HG03520 (cell line): ENCODE measurements at regions not wholly inside any gene's neighbourhood (a gene's known extent, or its start where the extent isn't known, plus 50 kb on each side); places are given as distances from the start of the nearest gene placed in this dataset.
"Not testable (repeated sequence)": the region's sequence is repeated elsewhere in the genome, so short reads cannot be mapped to it uniquely, and the experiment has no call there.

Experiments used
- ATAC-seq: cut with Tn5 transposase; IDR thresholded peaks from one replicate; pipeline ENCODE4 v1.9.1; 2021; ENCODE audit warnings: mild to moderate bottlenecking, moderate library complexity; ENCODE audit not compliant: unreplicated experiment

DNA sequence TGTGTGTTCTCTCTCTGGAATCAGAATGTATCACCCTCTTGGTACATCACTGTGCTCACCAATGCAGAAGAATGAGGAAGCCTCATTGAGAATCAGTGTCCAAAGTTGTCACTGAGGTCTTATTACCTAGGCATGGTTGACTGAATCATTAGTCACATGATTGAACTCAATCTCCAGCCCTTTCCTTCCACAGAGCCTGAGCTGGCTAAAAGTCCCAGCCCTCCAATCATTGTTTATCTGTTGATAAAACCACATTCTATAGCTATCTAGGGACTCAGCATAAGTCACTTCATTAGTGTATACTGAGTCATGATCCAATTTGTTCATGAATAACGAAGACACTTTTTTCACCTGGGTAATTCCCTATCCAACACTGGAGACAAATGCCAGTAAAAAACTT lies 396.8 kb downstream of the TRAM1L1 start:
- ATAC-seq, result no peak

DNA sequence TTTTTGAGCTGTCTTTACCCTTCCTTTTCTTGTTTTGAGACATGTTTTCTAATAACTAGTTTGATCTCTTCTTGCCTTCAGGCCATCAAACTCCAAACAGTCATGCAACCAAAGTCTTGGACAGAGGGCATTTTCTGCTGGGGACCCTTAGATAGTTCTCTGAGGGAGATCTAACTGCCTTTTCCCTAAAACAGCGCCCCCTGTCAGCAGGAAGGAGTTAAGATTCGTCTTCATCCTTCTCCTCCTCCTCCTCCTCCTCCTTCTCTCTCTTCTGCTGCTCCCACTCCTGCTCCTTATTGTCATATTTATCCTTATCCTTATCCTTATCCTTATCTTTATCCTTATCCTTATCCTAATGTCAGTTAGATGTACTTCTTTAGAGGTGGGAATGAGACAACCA lies 417.2 kb downstream of the TRAM1L1 start:
- no peak for ATAC-seq

DNA sequence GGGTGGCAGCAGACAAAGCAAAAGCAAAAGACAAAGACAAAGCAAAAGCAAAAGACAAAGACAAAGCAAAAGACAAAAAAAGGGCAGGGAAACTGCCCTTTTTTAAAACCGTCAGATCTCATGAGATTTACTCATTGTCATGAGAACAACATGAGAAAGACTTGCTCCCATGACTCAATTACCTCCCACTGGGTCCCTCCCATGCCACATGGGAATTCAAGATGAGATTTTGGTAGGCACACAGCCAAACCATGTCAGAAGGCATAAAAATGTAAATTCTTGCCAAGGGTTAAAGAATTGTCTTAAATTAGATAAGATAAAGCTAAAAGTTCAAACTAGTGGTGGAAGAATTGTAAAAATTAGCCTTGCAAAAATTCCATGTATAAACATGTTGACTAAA lies 419.7 kb downstream of the TRAM1L1 start:
- ATAC-seq, result no peak

DNA sequence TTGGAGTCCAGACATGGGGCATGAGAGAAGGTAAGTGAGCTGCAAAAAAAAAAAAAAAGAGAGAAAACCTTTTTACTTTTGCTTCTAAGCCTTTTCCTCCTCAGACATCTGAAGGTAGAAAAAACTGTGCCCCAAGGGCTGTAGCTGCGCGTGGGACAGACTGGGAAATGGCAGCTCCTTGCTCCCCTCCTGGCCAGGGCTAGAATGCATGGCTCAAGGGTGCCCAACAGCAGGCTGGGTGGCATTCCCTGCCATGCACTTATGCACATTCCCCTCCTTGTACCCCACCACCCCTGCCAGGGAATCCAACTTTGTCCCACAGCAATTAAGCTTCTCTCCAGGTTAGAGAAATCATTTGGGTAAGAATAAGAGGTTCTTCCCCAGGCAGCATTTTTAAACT lies 421.2 kb downstream of the TRAM1L1 start:
- no peak for ATAC-seq

DNA sequence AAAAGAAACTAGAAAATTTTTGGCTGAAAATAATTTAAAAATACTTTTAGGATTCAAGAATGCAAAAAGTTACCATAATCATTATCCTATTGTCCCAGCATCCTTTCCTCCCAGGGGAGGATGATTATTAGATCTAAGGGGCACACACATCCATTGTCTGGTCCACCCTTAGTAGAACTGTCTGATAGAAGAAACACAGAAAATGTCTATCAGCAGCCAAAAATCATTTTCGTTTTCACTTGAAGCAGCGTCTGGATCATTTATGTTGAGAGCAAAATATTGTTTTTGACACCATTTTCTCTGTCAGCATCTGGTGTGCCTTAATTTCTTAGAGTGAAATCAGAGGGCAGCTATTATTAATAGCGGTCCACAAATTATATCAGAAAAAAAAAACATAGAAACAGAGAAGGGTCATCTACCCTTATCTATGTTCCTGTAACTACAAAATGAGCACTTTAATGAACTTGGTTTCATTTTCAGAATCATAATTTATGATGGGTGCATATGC lies 446.3 kb downstream of the TRAM1L1 start:
- no peak for ATAC-seq

DNA sequence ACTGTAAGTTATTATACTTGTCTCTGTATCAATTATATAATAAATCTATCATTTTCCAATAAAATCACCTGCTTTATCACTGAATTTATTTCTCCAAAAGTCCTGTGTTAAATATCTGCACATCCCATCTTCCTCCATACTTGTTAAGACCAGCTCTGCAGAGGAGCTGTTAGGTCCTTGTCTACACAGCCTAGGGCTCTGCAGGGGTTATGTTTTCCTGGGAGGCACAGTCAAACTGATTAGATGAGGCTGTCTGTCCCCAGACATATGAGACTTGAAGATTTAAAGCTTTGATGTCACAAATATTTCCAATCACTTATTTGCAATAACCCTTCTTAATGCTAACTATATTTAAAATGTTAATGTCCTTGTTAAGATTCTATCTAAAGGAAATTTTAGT lies 446.8 kb downstream of the TRAM1L1 start:
- ATAC-seq, result no peak

DNA sequence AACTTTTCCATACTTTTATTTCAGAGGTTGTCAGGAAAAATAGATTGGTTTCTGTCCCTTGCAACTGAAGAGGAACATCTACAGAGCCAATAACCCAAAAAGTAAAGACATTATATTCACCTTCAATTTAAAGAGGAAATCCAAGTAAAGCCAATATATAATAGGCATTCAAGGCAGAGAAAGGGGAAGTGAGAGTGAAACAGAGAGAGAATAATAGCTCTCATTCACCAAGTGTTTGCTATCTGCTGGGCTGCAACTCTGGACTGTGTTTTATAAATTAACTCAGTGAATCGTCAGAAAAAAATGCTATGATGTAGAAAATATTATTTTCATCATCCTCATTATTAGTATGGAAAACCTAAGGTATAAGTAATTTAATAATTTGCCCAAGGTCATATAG lies 448.5 kb downstream of the TRAM1L1 start:
- peak; percentile 97 for ATAC-seq

DNA sequence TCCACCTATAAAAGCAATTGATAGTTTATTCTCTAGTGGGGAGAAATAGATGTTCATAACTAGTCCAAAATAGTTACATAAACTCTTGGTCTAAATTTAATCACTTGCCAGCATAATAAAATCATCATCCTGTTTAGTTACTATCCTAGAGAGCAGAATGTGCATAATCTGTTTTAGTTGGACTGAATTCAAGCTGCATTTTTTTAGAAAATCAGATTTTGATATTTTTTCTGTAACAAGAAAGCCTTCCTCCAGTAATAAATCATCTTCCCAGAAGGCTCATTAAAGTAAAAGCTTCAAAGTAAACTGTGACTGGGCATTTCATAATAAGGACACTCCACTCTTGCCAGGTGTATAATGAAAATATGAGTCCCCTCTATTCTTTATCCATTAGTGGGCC lies 453.1 kb downstream of the TRAM1L1 start:
- no peak for ATAC-seq

DNA sequence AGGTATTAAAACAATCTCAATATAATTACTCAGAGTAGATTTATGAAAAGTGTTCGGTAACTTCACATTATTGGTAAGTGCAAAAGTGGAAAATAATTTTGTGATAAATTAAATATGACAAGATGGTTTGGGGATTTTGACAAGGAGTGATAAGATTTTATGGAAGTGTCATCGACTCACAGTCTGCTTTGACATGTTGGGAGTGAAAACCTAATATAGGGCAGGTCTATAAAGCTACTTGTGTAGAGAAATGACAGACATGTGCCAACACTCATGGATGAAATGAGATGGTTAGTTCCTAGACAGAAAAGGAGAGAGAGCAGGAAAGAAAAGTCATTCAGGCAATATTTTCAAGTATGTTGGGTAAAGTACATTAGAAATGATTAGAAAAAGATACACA lies 456.8 kb downstream of the TRAM1L1 start:
- ATAC-seq, result no peak

DNA sequence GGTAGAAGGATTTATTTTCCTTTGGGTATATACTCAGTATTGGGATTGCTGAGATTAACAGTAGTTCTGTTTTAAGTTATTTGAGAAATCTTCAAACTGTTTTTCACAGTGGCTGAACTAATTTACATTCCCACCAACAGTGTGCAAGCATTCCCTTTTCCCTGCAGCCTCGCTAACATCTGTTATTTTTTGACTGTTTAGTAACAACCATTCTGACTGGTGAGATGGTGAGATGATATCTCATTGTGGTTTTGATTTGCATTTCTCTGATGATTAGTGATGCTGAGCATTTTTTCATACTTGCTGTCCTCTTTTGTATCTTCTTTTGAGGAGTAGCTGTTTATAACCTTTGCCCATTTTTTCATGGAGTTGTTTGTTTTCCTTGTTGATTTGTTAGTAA lies 457.8 kb downstream of the TRAM1L1 start:
- ATAC-seq, result no peak

DNA sequence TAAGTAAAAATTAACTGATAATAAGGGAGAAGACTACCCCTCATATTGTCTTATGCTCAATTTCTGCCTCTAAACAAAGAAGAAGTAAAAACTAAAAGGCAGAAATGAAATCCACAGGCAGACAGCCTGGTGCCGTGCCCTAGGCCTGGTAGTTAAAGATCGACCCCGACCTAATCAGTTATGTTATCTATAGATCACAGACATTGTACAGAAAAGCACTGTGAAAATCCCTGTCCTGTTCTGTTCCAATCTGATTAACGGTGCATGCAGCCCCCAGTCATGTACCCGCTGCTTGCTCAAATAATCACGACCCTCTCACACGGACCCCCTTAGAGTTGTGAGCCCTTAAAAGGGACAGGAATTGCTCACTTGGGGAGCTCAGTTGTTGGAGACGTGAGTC lies 465.9 kb downstream of the TRAM1L1 start:
- ATAC-seq, result not testable (repeated sequence)

DNA sequence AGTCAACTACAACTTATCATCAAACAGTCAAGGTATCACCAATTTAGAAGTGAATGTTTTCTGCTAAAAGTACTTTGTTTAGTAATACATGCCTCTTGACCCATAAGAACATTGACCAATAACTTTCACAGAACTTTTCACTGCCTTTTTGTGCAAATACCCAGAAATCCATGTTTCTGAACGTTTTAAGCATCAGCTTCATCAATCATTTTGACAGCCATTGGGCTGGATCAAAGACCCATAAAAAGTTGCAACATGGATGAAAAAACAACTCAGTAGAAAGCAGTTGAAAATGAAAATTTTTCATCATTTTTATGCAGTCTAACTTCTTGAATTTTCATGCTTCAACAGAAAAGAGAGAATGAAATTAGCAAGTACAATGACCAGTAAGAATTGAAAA lies 466.7 kb downstream of the TRAM1L1 start:
- no peak for ATAC-seq

DNA sequence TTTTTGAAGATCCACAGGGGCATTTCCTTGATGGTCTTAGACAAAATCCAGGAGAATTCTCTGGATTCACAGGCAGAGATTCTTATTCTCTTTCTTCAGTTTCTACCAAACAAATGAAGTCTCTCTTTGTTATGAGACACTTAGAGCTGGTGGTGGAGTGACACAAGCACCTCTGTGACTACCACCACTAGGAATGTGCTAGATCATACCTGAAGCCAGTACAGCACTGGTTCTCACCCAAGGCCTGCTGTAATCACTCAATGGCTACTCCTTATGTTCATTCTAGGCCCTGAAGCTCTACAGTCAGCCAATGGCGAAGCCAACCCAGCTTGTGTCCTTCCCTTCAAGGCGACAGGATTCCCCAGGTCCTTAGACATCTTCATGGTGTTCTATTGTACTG lies 482.3 kb downstream of the TRAM1L1 start:
- no peak for ATAC-seq

DNA sequence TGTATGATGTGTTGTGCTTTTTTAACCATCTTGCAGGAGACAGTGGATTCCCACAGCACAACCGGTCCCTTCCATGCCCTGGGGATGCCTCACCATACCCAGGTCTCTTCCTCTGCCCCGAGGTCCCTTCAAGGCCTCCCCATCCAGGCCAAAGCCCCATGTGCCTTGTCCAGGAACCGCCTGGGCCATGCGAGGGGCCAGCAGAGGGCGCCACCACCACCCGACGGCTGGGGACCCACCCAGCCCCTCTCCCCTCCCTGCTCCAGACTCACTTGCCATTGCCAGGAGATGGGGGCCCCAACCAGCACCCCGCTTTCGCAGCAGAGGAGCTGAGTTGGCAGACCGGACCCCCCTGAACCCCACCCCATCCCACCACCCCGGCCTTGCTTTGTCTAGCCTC lies 485.5 kb downstream of the TRAM1L1 start:
- no peak for ATAC-seq

DNA sequence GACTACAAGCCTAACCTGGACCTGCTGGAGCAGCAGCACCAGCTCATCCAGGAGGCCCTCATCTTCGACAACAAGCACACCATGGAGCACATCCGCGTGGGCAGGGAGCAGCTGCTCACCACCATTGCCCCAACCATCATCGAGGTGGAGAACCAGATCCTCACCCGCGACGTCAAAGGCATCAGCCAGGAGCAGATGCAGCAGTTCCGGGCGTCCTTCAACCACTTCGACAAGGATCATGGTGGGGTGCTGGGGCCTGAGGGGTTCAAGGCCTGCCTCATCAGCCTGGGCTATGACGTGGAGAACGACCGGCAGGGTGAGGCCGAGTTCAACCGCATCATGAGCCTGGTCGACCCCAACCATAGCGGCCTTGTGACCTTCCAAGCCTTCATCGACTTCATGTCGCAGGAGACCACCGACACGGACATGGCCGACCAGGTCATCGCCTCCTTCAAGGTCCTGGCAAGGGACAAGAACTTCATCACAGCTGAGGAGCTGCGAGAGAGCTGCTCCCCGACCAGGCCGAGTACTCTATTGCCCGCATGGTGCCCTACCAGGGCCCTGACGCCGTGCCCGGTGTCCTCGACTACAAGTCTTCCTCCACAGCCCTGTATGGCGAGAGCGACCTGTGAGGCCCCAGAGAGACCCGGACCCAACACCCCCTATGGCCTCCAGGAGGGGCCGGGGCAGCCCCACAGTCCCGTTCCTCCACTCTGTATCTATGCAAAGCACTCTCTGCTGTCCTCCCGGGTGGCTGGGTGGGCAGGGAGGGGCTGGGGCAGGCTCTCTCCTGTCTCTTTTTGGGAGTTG lies 486.2 kb downstream of the TRAM1L1 start:
- no peak for ATAC-seq

DNA sequence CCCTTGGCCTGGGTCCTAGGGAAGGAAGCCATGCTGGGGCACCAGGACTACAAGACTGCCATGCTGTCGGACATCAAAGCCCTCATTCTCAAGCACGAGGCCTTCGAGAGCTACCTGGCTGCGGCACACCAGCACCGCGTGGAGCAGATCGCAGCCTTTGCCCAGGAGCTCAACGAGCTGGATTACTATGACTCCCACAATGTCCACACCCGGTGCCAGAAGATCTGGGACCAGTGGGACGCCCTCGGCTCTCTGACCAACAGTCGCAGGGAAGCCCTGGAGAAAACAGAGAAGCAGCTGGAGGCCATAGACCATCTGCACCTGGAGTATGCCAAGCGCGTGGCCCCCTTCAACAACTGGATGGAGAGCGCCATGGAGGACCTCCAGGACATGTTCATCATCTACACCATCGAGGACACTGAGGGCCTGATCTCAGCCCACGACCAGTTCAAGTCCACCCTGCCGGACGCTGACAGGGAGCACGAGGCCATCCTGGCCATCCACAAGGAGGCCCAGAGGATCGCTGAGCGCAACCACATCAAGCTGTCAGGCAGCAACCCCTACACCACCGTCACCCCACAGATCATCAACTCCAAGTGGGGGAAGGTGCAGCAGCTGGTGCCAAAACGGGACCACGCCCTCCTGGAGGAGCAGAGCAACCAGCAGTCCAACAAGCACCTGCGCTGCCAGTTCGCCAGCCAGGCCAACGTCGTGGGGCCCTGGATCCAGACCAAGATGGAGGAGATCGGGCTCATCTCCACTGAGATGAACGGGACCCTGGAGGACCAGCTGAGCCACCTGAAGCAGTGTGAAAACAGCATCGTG lies 487.0 kb downstream of the TRAM1L1 start:
- no peak for ATAC-seq

DNA sequence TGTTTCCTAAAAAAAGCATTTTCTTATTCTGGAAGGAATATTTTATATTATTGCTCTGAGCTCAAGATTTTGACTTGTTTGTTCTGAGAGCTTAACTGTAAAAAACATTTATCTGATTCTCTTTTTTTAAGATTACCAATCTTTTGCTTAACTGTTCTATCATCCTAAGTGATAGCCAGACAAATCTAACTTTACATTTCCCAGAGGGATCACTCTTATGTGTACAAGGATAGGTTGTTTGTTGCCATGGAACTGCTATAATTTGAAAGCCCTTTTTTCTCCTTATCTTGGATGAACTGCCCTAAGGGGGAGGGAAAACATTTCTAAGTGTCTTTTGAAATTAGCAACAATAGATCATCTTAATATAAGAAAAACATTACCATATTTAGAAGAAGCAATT lies 494.7 kb downstream of the TRAM1L1 start:
- no peak for ATAC-seq

DNA sequence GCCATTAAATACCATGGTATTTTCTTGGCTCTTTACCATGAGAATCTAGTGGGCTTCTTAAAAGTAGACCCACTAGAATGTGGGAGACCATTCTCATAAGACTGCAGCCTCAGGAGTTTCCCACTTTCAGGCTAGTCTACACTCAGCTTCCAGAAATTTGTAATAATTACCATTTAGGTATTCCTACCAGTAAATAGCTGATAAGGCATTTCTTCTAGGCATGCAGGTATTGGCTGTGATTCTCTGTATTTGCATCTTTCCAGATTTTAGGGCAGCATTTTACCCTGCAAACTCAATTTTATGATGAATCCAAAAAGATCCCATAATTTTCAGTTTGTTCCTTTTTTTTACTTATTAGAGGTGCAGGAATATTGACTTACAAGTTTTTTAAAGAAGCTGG lies 496.6 kb downstream of the TRAM1L1 start:
- no peak for ATAC-seq

DNA sequence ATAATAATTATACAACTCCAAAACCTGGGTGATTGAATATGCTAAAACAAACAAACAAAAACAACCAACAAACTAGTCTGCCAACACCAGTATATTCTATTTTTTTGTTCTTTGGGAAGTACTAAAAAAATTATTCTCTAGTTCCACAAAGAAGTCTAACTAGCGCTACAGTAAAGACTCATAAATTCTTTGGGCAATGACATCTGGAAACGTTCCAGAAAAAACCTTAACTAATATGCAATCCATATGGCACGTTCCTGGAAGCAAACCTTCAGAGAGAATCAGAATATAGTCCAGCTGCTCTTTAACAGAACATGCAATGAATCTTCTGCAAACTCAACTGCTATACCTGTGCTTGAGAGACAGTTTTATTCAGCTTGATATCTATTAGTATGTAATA lies 500.1 kb downstream of the TRAM1L1 start:
- ATAC-seq, result no peak

DNA sequence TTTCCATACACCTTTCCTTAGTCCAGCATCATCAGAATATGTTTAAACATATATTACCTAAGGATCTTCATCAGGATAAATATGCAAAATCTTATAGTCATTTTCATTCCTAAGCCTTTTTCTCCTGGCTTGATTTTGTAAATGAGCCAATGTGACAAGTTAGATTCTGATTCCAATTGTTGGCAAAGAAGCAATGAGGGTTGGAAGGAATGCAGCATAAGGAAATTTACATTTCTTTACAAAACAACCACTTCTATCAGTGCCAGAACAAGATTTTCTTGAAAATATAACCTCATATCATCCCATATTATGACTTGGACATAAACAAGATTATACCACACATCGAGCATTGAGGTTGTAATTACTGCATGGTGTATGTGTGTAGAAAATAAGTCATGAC lies 508.1 kb downstream of the TRAM1L1 start:
- no peak for ATAC-seq

DNA sequence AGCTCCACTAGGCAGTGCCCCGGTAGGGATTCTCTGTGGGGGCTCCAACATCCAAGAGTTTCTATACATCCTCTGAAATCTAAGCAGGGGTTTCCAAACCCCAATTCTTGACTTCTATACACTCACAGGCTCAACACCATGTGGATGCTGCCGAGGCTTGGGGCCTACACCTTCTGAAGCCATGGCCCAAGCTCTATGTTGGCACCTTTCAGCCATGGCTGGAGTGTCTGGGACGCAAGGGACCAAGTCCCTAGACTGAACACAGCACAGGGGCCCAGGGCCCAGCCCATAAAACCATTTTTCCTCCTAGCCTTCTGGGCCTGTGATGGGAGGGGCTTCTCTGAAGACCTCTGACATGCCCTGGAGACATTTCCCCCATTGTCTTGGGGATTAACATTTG lies 511.8 kb downstream of the TRAM1L1 start:
- no peak for ATAC-seq

DNA sequence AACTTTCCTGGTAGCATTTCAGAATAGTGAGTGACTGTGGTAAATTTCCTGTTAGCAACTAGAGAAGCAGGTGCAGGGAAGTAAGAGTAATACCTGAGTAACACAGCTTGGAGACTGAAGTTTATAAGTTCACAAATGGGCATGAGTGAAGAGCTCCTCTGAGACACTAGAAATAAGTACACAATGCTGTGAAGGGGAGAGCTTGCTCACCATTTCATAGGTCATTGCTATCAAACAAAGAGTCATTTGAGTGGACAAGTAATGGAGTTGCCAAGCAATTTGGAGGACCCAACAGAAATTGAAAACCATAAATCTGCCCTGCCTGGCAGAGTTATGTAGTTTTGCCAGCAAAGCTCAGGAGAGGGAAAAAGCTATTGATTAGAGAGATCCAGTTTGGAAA lies 523.6 kb downstream of the TRAM1L1 start:
- ATAC-seq, result no peak
